Gastroesophageal sphincter (tissue), 3 donors: ENCODE measurements at regions not wholly inside any gene's neighbourhood (a gene's known extent, or its start where the extent isn't known, plus 50 kb on each side); places are given as distances from the start of the nearest gene placed in this dataset.

Experiments
- CTCF ChIP-seq, 4 experiments: fragments of 200-600 bp in 2 of 4; fragments of 450-650 bp in 2 of 4; sonication (generic) in 1 of 4; IDR thresholded peaks; one replicate each; pipeline ENCODE4 v1.5.1; 2017 to 2019; ENCODE audit warnings: antibody characterized with exemption in 4 of 4, mild to moderate bottlenecking in 2 of 4, moderate library complexity in 2 of 4
- POLR2A ChIP-seq, 2 donors: fragments of 450-650 bp; IDR thresholded peaks; one replicate each; pipeline ENCODE4 v1.6.1; 2017; ENCODE audit warnings: antibody characterized with exemption in 2 of 2, mild to moderate bottlenecking in 2 of 2, moderate library complexity in 1 of 2
- POLR2AphosphoS5 ChIP-seq: sonication (generic); formaldehyde crosslinking; IDR thresholded peaks from one replicate; pipeline ENCODE4 v1.6.1; 2017; ENCODE audit warnings: antibody characterized with exemption

- TF ChIP-seq POLR2A (IDR thresholded peaks at IDR 0.05): no peak
- TF ChIP-seq CTCF (IDR thresholded peaks at IDR 0.05): no peak
- peak; percentile 15 for TF ChIP-seq POLR2AphosphoS5
Observed at GRCh38 chr4:123787512-123788080, 391.0 kb downstream of the SPRY1 start.
